HFF-Myc (cell line): ENCODE measurements at regions not wholly inside any gene's neighbourhood (a gene's known extent, or its start where the extent isn't known, plus 50 kb on each side); places are given as distances from the start of the nearest gene placed in this dataset.

Source experiments
- DNase-seq: peaks from one replicate; pipeline ENCODE4 v3.0.0-alpha.2; 2011; ENCODE audit warnings: low read depth; ENCODE audit errors: extremely low read depth
- H3K4me3 ChIP-seq: replicated peaks from 2 replicates; pipeline ENCODE4 v1.5.1; 2011; ENCODE audit warnings: low read depth, mild to moderate bottlenecking, control low read depth, low read length
- TF ChIP-seq, protein P1 (sequence below): IDR thresholded peaks from 2 replicates; pipeline ENCODE4 v1.5.1; 2012; ENCODE audit warnings: mild to moderate bottlenecking, low read depth, low read length, control low read depth; ENCODE audit errors: missing control alignments

DNA sequence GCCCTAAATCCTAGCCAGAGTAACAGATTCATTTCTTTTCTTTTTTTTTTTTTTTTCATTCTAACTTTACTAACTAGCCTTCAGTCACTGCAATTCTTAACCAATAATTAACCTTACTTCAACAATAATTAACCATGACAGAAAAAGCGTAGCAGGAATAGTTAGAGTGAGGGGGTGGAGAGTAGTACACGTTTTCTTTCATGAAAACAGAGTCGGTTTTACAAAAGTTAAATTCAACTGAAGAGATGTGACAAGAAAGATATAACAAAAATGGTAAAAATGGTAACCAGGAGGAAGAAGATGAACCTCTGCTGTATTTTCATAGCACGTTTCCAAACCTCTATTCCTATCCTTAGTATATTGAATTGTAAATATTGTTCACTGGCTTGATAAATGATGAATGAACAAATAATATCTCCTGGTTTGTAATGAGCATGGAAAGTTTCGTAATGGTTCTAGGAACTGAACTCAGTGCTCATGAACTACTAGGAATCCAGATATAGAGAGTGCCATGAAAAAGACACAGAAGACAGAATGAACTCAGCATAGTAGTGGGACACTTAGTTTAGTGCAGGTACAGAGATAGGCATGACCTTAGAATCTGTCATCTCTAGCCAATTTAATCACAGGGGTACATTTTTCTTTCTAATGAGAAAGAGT lies 116.5 kb upstream of the ANO5 start:
- no peak overlapping the region for H3K4me3 ChIP-seq
- TF ChIP-seq, protein P1, sequence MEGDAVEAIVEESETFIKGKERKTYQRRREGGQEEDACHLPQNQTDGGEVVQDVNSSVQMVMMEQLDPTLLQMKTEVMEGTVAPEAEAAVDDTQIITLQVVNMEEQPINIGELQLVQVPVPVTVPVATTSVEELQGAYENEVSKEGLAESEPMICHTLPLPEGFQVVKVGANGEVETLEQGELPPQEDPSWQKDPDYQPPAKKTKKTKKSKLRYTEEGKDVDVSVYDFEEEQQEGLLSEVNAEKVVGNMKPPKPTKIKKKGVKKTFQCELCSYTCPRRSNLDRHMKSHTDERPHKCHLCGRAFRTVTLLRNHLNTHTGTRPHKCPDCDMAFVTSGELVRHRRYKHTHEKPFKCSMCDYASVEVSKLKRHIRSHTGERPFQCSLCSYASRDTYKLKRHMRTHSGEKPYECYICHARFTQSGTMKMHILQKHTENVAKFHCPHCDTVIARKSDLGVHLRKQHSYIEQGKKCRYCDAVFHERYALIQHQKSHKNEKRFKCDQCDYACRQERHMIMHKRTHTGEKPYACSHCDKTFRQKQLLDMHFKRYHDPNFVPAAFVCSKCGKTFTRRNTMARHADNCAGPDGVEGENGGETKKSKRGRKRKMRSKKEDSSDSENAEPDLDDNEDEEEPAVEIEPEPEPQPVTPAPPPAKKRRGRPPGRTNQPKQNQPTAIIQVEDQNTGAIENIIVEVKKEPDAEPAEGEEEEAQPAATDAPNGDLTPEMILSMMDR: no peak
- no peak for DNase-seq

DNA sequence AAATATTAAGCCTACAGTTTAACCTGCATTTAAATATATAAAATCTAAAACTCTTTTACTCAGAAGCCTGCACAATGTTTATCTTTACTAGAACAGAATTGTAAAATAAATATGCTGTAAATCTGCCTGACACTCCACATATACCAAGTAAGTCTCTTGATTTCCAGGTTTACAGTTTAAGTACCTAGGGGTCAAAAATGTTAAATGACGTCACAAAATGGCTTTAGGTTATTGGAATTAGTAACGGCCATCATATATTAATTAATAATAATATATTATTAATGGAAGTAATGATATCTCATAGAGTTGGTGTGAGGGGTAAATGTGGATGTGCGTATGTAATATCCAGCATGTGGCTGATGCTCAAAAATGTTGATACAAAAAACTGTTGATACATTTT lies 114.8 kb upstream of the ANO5 start:
- DNase-seq: no peak
- TF ChIP-seq, protein P1: no peak
- H3K4me3 ChIP-seq: no peak overlapping the region

DNA sequence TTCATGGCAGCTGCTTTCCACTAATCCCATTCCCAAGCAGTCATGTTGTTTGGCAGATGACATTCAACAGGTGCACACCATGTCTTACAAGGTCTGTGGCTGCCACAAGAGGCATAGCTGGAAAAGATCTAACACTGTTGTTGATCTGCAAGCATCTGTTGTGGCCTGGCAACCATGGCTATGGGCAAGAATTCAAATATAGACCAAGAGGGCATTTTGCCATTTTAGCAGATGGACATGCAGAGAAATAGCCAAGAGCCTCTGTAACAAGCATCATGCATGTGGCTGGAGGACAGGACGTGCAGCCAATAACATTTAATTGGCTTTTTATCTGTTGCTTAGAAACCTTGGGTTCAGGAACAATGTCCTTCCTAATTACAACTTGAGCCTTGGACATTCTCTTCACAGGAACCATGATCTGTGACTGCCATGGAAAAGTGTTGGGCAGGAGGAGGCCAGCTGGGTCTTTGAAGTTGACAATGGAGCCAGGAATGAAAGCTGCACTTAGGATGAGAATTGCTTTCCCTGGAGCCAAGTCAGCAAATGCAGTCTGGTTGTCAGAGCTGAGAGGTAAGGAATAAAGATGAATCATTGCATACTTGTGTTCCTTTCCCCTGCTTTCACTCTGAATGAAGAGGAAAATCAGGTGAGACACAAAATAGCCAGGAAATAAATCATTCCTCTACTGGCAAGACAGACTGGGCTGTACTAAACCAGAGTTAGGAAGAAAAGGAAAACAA lies 113.6 kb upstream of the ANO5 start:
- no peak for DNase-seq
- H3K4me3 ChIP-seq: no peak overlapping the region
- TF ChIP-seq, protein P1: no peak

DNA sequence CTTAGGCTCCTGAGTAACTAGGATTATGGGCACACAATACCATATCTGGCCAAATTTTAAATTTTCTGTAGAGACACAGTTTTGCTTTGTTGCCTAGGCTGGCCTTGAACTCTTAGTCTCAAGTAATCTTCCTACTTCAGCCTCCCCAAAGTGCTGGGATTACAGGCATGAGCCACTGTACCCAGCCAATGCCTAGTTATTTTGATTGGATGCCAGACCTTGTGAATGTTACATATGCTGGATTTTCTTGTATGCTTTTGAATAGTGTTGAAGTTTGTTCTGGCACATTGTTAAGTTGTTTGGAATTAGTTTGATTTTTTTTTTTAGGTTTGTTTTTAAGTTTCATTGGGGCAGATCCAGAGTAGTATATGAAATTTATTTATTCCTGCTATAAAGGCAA lies 110.7 kb upstream of the ANO5 start:
- TF ChIP-seq, protein P1: no peak
- no peak for DNase-seq
- no peak overlapping the region for H3K4me3 ChIP-seq

DNA sequence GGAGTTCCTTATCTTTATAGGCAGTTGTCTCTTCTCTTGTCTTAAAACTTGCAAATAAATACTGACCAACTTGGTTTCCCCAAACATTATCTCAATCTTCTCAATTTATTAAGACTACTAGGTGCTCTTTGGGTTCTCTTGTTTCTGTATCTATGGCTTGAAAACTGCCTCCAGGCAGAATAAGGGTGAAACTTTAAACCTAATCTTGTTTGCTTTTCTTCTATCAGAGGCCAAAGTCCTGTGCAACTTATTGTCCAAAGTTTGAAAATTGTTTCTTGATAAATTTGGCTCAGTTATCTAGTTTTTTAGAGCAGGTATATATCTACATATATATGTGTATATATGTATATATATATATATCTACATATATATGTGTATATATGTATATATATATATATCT lies 110.1 kb upstream of the ANO5 start:
- no peak for DNase-seq
- H3K4me3 ChIP-seq: no peak overlapping the region
- TF ChIP-seq, protein P1: no peak

DNA sequence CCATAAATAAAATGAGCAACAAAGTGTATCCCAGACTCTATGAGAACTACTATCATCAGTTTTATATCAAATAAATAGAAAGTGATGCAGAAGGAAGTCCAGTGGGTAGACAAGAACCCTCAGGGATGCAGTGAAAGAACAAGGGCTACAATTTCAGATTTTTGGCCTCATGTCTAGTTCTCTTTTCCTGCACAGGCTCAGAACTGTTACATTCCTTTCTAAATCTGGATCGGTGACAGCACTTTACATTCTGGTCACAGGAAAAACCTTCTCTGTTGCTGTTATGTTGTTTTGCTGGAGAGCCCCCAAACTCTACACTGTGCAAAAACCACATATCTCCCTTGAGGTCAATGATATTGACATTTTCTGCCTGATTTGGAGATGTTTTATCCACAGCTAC lies 108.8 kb upstream of the ANO5 start:
- TF ChIP-seq, protein P1: no peak
- H3K4me3 ChIP-seq: no peak overlapping the region
- DNase-seq: no peak
